ENCODE measurements at regions not wholly inside any gene's neighbourhood (a gene's known extent, or its start where the extent isn't known, plus 50 kb on each side); places are given as distances from the start of the nearest gene placed in this dataset.
A peak's percentile ranks its signal among the peaks of the same experiment; 100 is the strongest.

DNA sequence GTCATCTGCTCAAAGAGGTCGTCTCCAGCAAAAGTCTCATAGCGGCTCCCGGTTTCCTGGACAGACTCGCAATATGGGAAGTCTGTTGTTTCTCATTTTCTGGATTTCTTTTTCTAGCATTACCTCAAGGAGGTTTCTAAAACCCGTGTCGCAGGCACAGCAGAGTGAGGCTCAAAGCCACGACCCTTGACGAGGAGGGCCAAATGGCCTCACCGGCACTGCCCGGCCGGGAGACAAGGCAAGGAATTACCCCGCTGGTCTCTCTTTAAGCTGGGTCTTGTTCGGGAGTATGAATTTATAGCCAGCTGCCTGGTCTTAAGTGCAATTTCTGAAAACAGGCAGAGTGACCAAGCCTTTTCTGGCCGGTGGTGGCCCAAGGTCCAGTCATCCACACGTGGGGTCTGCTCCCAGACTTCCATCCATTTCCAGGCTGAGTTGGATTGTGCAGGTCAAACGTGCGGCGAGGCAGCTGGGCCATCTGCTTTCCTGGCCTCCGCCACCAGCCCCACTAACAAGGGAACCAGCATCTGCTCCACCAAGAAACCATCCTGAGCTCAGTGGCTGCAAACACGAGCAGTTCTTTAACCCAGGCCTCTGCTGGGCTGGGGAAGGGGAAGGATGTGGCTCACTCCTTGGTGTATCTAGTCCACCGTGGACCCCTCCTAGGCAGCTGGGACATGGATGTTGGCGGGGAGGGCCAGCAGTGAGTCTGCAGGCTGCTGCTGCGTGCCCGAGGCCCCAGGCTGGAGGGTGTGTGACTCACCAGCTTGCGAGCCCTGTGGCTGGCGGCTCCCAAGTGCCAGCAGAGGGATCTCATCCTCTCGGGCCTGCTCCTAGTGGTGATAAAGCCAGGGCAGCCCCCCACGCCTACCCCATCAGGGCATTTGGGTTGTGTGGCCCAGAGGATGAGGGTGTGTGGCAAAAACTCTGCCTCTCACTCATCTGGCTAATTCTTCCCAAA is 55.6 kb upstream of the COL5A1 start:
- CTCF ChIA-PET = interaction anchor here (0.6 kb wide), 1 partner anchor 64 kb away, joined by 3 read pairs; no protein-coding TSS in a partner anchor
- no peaks in the 10 kb centered on the region for H3K27me3 ChIP-seq (replicated peaks; ENCODE audit: insufficient read depth, low read depth, low read length, poor library complexity)
- no peak overlapping the region for H3K27ac ChIP-seq (ENCODE audit: low read depth, low read length, poor library complexity, severe bottlenecking)
- TF ChIP-seq EZH2 (IDR thresholded peaks at IDR 0.05; ENCODE audit: borderline replicate concordance, low read depth, low read length, poor library complexity, severe bottlenecking) = no peak
- TF ChIP-seq, protein P1, sequence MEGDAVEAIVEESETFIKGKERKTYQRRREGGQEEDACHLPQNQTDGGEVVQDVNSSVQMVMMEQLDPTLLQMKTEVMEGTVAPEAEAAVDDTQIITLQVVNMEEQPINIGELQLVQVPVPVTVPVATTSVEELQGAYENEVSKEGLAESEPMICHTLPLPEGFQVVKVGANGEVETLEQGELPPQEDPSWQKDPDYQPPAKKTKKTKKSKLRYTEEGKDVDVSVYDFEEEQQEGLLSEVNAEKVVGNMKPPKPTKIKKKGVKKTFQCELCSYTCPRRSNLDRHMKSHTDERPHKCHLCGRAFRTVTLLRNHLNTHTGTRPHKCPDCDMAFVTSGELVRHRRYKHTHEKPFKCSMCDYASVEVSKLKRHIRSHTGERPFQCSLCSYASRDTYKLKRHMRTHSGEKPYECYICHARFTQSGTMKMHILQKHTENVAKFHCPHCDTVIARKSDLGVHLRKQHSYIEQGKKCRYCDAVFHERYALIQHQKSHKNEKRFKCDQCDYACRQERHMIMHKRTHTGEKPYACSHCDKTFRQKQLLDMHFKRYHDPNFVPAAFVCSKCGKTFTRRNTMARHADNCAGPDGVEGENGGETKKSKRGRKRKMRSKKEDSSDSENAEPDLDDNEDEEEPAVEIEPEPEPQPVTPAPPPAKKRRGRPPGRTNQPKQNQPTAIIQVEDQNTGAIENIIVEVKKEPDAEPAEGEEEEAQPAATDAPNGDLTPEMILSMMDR (conservative IDR thresholded peaks at IDR 0.05; ENCODE audit: low read depth, low read length) = no peak
- H3K4me1 ChIP-seq (ENCODE audit: insufficient read depth, low read length, poor library complexity, severe bottlenecking) = peaks cover 13% of the 10 kb centered on the region
- H3K9me3 ChIP-seq (ENCODE audit: low read depth, low read length, poor library complexity, severe bottlenecking) = peaks cover 3% of the 10 kb centered on the region
- no TSS peak for BruUV-seq (replicated peaks)
- no peaks in the 10 kb centered on the region for H3K36me3 ChIP-seq (ENCODE audit: insufficient read depth, low read length, poor library complexity, severe bottlenecking)
- no peak overlapping the region for H3K4me3 ChIP-seq (ENCODE audit: low read depth, low read length, poor library complexity, severe bottlenecking)
- intact Hi-C loops (cut with micrococcal nuclease; ENCODE audit: unreplicated experiment) = no loop called here
- DNase-seq (ENCODE audit: low spot score) = peak; percentile 48
- POLR2A ChIA-PET (ENCODE audit: low non-redundant PET) = no interaction called here

DNA sequence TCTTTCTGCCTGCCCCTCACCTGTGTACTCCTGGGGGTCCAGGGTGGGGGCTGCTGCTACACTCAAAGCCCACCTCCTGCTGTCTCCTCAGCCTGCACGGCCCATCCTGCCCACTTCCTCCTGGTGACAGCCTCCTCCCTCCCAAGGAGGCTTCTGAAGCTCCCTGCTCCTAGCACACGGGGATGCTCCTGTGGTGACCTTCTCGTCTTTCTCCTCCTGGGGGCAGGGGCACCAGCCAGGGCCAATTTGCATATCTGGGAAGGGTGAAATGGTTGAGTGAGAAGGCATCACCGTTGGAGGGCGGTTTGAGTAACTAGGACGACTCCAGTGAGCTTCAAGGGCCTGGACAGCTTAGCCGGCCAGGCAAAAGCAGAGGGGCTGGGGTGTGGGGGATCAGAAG is 51.9 kb upstream of the COL5A1 start:
- POLR2A ChIA-PET (ENCODE audit: low non-redundant PET) = no interaction called here
- no peaks in the 10 kb centered on the region for H3K27me3 ChIP-seq (replicated peaks; ENCODE audit: insufficient read depth, low read depth, low read length, poor library complexity)
- BruUV-seq (replicated peaks) = no TSS peak
- no peaks in the 10 kb centered on the region for H3K36me3 ChIP-seq (ENCODE audit: insufficient read depth, low read length, poor library complexity, severe bottlenecking)
- CTCF ChIA-PET = no interaction called here
- no peaks in the 10 kb centered on the region for H3K9me3 ChIP-seq (ENCODE audit: low read depth, low read length, poor library complexity, severe bottlenecking)
- H3K4me1 ChIP-seq (ENCODE audit: insufficient read depth, low read length, poor library complexity, severe bottlenecking) = peaks cover 6% of the 10 kb centered on the region
- TF ChIP-seq, protein P1 (conservative IDR thresholded peaks at IDR 0.05; ENCODE audit: low read depth, low read length) = no peak
- no peak for TF ChIP-seq EZH2 (IDR thresholded peaks at IDR 0.05; ENCODE audit: borderline replicate concordance, low read depth, low read length, poor library complexity, severe bottlenecking)
- no peak for DNase-seq (ENCODE audit: low spot score)
- H3K4me3 ChIP-seq (ENCODE audit: low read depth, low read length, poor library complexity, severe bottlenecking) = no peak overlapping the region
- no peak overlapping the region for H3K27ac ChIP-seq (ENCODE audit: low read depth, low read length, poor library complexity, severe bottlenecking)
- intact Hi-C loops (cut with micrococcal nuclease; ENCODE audit: unreplicated experiment) = no loop called here

GRCh38 chr9:134590240-134591081 is 51.1 kb upstream of the COL5A1 start:
- H3K36me3 ChIP-seq (ENCODE audit: insufficient read depth, low read length, poor library complexity, severe bottlenecking) = no peaks in the 10 kb centered on the region
- BruUV-seq (replicated peaks) = no TSS peak
- H3K4me3 ChIP-seq (ENCODE audit: low read depth, low read length, poor library complexity, severe bottlenecking) = no peak overlapping the region
- H3K27ac ChIP-seq (ENCODE audit: low read depth, low read length, poor library complexity, severe bottlenecking) = no peak overlapping the region
- H3K27me3 ChIP-seq (replicated peaks; ENCODE audit: insufficient read depth, low read depth, low read length, poor library complexity) = no peaks in the 10 kb centered on the region
- no peaks in the 10 kb centered on the region for H3K4me1 ChIP-seq (ENCODE audit: insufficient read depth, low read length, poor library complexity, severe bottlenecking)
- peak; percentile 49 for DNase-seq (ENCODE audit: low spot score)
- CTCF ChIA-PET = no interaction called here
- no peaks in the 10 kb centered on the region for H3K9me3 ChIP-seq (ENCODE audit: low read depth, low read length, poor library complexity, severe bottlenecking)
- TF ChIP-seq, protein P1 (conservative IDR thresholded peaks at IDR 0.05; ENCODE audit: low read depth, low read length) = no peak
- TF ChIP-seq EZH2 (IDR thresholded peaks at IDR 0.05; ENCODE audit: borderline replicate concordance, low read depth, low read length, poor library complexity, severe bottlenecking) = no peak
- intact Hi-C loops (cut with micrococcal nuclease; ENCODE audit: unreplicated experiment) = no loop called here
- POLR2A ChIA-PET (ENCODE audit: low non-redundant PET) = no interaction called here
